WTC11 (cell line): ENCODE measurements at regions not wholly inside any gene's neighbourhood (a gene's known extent, or its start where the extent isn't known, plus 50 kb on each side); places are given as distances from the start of the nearest gene placed in this dataset.

Experiments
- ATAC-seq: fragments of 200-7000 bp; cut with Tn5 transposase; 2 replicates; pipeline ENCODE4 v1.10.0; 2021; ENCODE audit warnings: mild to moderate bottlenecking, moderate library complexity
- CTCF ChIA-PET: fragments of 300-600 bp; sonication (Branson Sonifier 250); formaldehyde crosslinking; loops from one replicate; lab custom pipeline; 2021; ENCODE audit warnings: antibody characterized with exemption; lab: Charles Lee
- POLR2A ChIA-PET: fragments of 350-600 bp; sonication (Branson Sonifier 250); formaldehyde crosslinking; loops from one replicate; lab custom pipeline; 2021; ENCODE audit warnings: antibody characterized with exemption; lab: Charles Lee
- DNase-seq: peaks from one replicate; pipeline ENCODE4 v3.0.0; 2021; ENCODE audit warnings: low spot score
- H3K27ac Mint-ChIP-seq: 2 replicates; pipeline ENCODE4 v1.8.0; 2021; ENCODE audit warnings: mixed read lengths
- H3K27me3 Mint-ChIP-seq: 2 replicates; pipeline ENCODE4 v1.8.0; 2021; ENCODE audit warnings: low read depth, mild to moderate bottlenecking, moderate library complexity, mixed read lengths
- H3K36me3 Mint-ChIP-seq: 2 replicates; pipeline ENCODE4 v1.8.0; 2021; ENCODE audit warnings: mixed read lengths
- H3K4me1 Mint-ChIP-seq: 2 replicates; pipeline ENCODE4 v1.8.0; 2022; ENCODE audit warnings: mixed read lengths
- H3K4me3 Mint-ChIP-seq: 2 replicates; pipeline ENCODE4 v1.8.0; 2021; ENCODE audit warnings: mild to moderate bottlenecking, moderate library complexity, mixed read lengths
- H3K9me3 Mint-ChIP-seq: 2 replicates; pipeline ENCODE4 v1.8.0; 2021; ENCODE audit warnings: mixed read lengths
- EMX1 ChIP-seq: fragments of 250-450 bp; sonication (Bioruptor Pico); IDR thresholded peaks from 2 replicates; pipeline ENCODE4 v1.8.0; 2021; ENCODE audit warnings: mild to moderate bottlenecking
- FOXP1 ChIP-seq: sonication (generic); formaldehyde crosslinking; IDR thresholded peaks from 2 replicates; pipeline ENCODE4 v1.8.0; 2022; ENCODE audit warnings: missing genetic modification reagents, mild to moderate bottlenecking, moderate library complexity, borderline replicate concordance
- GABPB1 ChIP-seq: sonication (generic); formaldehyde crosslinking; IDR thresholded peaks from 2 replicates; pipeline ENCODE4 v1.8.1; 2023; ENCODE audit warnings: mild to moderate bottlenecking, missing genetic modification reagents
- GRHL2 ChIP-seq: fragments of 250-450 bp; sonication (Bioruptor Pico); IDR thresholded peaks from 2 replicates; pipeline ENCODE4 v1.8.0; 2022; ENCODE audit warnings: mild to moderate bottlenecking, moderate library complexity; ENCODE audit not compliant: insufficient replicate concordance, severe bottlenecking
- HMGA2 ChIP-seq: fragments of 250-450 bp; sonication (Bioruptor Pico); IDR thresholded peaks from 2 replicates; pipeline ENCODE4 v1.4.0; 2021; ENCODE audit warnings: mild to moderate bottlenecking, moderate library complexity
- IRF2 ChIP-seq: sonication (generic); formaldehyde crosslinking; IDR thresholded peaks from 2 replicates; pipeline ENCODE4 v1.8.0; 2022; ENCODE audit warnings: low read depth, missing genetic modification reagents, borderline replicate concordance
- KAT7 ChIP-seq: sonication (generic); formaldehyde crosslinking; IDR thresholded peaks from 2 replicates; pipeline ENCODE4 v1.8.1; 2023; ENCODE audit warnings: missing genetic modification reagents, mild to moderate bottlenecking, borderline replicate concordance
- MXD4 ChIP-seq: fragments of 250-450 bp; sonication (Bioruptor Pico); IDR thresholded peaks from 2 replicates; pipeline ENCODE4 v1.8.0; 2021; ENCODE audit warnings: mild to moderate bottlenecking, moderate library complexity, borderline replicate concordance
- NFATC4 ChIP-seq: fragments of 250-450 bp; sonication (Bioruptor Pico); IDR thresholded peaks from 2 replicates; pipeline ENCODE4 v1.9.0; 2021; ENCODE audit warnings: mild to moderate bottlenecking
- NFYB ChIP-seq: sonication (generic); formaldehyde crosslinking; conservative IDR thresholded peaks from 2 replicates; pipeline ENCODE4 v1.8.0; 2022; ENCODE audit warnings: low read depth, missing genetic modification reagents
- NR1H2 ChIP-seq: sonication (generic); formaldehyde crosslinking; IDR thresholded peaks from 2 replicates; pipeline ENCODE4 v1.9.0; 2021; ENCODE audit warnings: mild to moderate bottlenecking, moderate library complexity, missing genetic modification reagents
- RORB ChIP-seq: fragments of 250-450 bp; sonication (Bioruptor Pico); IDR thresholded peaks from 2 replicates; pipeline ENCODE4 v1.9.0; 2021; ENCODE audit warnings: mild to moderate bottlenecking
- ZNF121 ChIP-seq: sonication (generic); formaldehyde crosslinking; IDR thresholded peaks from 2 replicates; pipeline ENCODE4 v1.8.0; 2023; ENCODE audit warnings: missing genetic modification reagents
- ZNF138 ChIP-seq: sonication (generic); formaldehyde crosslinking; conservative IDR thresholded peaks from 2 replicates; pipeline ENCODE4 v1.8.1; 2022; ENCODE audit warnings: mild to moderate bottlenecking, moderate library complexity, missing genetic modification reagents
- ZNF219 ChIP-seq: sonication (generic); formaldehyde crosslinking; IDR thresholded peaks from 2 replicates; pipeline ENCODE4 v1.8.0; 2023; ENCODE audit warnings: missing genetic modification reagents, mild to moderate bottlenecking, borderline replicate concordance
- ZNF232 ChIP-seq: sonication (generic); formaldehyde crosslinking; IDR thresholded peaks from 2 replicates; pipeline ENCODE4 v1.8.0; 2022; ENCODE audit warnings: mild to moderate bottlenecking, missing genetic modification reagents
- ZNF416 ChIP-seq: fragments of 250-450 bp; sonication (Bioruptor Pico); IDR thresholded peaks from 2 replicates; pipeline ENCODE4 v1.9.0; 2021; ENCODE audit warnings: mild to moderate bottlenecking, inconsistent platforms
- TF ChIP-seq, protein P1 (sequence below): fragments of 250-450 bp; sonication (Bioruptor Pico); IDR thresholded peaks from 2 replicates; pipeline ENCODE4 v1.9.0; 2021; ENCODE audit warnings: mild to moderate bottlenecking, borderline replicate concordance
- TF ChIP-seq, protein P2 (sequence below): sonication (generic); formaldehyde crosslinking; IDR thresholded peaks from 2 replicates; pipeline ENCODE4 v1.8.1; 2022; ENCODE audit warnings: mild to moderate bottlenecking, moderate library complexity, missing genetic modification reagents
- TF ChIP-seq, protein P3 (sequence below): sonication (generic); formaldehyde crosslinking; IDR thresholded peaks from 2 replicates; pipeline ENCODE4 v1.8.1; 2022; ENCODE audit warnings: missing genetic modification reagents, borderline replicate concordance
- TF ChIP-seq, protein P4 (sequence below): sonication (generic); formaldehyde crosslinking; IDR thresholded peaks from 2 replicates; pipeline ENCODE4 v1.8.0; 2022; ENCODE audit warnings: mild to moderate bottlenecking, missing genetic modification reagents

DNA sequence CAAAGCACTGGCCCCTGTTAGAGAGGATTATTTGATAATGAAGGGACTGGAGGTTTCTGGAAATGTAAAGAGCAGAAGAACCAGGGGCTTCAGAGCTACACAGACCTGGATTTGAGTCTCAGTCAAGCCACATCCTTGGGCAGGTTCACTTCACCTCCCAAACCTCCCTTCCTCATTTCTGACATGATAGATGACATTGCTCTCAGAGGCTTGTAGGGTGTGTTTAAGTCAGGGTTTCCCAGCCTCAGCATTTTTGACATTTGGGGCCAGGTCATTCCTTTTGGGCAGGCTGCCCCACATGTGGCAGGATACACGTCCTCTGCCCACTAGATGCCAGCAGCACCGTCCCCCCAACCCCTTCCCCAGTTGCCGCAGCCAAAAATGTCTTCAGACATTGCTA lies 474.6 kb downstream of the MATN1 start (continued):
- TF ChIP-seq, protein P1, sequence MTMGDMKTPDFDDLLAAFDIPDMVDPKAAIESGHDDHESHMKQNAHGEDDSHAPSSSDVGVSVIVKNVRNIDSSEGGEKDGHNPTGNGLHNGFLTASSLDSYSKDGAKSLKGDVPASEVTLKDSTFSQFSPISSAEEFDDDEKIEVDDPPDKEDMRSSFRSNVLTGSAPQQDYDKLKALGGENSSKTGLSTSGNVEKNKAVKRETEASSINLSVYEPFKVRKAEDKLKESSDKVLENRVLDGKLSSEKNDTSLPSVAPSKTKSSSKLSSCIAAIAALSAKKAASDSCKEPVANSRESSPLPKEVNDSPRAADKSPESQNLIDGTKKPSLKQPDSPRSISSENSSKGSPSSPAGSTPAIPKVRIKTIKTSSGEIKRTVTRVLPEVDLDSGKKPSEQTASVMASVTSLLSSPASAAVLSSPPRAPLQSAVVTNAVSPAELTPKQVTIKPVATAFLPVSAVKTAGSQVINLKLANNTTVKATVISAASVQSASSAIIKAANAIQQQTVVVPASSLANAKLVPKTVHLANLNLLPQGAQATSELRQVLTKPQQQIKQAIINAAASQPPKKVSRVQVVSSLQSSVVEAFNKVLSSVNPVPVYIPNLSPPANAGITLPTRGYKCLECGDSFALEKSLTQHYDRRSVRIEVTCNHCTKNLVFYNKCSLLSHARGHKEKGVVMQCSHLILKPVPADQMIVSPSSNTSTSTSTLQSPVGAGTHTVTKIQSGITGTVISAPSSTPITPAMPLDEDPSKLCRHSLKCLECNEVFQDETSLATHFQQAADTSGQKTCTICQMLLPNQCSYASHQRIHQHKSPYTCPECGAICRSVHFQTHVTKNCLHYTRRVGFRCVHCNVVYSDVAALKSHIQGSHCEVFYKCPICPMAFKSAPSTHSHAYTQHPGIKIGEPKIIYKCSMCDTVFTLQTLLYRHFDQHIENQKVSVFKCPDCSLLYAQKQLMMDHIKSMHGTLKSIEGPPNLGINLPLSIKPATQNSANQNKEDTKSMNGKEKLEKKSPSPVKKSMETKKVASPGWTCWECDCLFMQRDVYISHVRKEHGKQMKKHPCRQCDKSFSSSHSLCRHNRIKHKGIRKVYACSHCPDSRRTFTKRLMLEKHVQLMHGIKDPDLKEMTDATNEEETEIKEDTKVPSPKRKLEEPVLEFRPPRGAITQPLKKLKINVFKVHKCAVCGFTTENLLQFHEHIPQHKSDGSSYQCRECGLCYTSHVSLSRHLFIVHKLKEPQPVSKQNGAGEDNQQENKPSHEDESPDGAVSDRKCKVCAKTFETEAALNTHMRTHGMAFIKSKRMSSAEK (CRISPR knock-in tag), result no peak
- TF ChIP-seq NFYB (CRISPR knock-in tag), result no peak

DNA sequence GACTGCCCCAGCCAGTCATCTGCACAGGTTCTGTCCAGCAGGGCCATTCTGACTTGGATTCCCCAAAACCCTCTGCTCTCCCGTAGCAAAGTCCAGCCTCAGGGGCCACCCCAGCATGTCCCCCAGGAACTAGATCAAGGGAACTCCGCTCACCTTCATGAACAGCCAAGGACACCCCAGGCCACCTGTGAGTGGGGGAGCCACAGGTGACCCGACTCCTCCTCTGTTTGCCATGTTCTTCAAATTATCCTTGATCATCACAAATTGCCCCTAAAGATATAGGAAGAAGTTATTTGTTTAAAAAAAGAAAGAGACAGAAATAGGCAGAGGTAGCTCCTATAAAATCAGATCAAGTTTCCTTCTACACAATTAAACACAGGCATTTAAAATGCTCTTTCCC lies 475.0 kb downstream of the MATN1 start:
- Mint-ChIP-seq H3K27me3 (no peaks in the 10 kb centered on the region), H3K9me3 (no peaks in the 10 kb centered on the region), H3K4me3 (no peak overlapping the region), H3K36me3 (no peaks in the 10 kb centered on the region), H3K27ac (no peak overlapping the region), H3K4me1 (peaks cover 3% of the 10 kb centered on the region; the same call in 1 of the 2 replicates)
- no peak for TF ChIP-seq GABPB1 (CRISPR knock-in tag)
- no peak for TF ChIP-seq ZNF416 (CRISPR knock-in tag)
- TF ChIP-seq HMGA2 (CRISPR knock-in tag), result no peak
- TF ChIP-seq ZNF219, result no peak
- no peak for TF ChIP-seq FOXP1 (CRISPR knock-in tag)
- TF ChIP-seq IRF2 (CRISPR knock-in tag), result no peak
- TF ChIP-seq MXD4, result no peak
- TF ChIP-seq ZNF232, result no peak
- no peak for TF ChIP-seq EMX1
- no peak for TF ChIP-seq GRHL2 (CRISPR knock-in tag)
- no peak for TF ChIP-seq KAT7 (CRISPR knock-in tag)
- no peak for TF ChIP-seq NFATC4
- TF ChIP-seq ZNF121 (CRISPR knock-in tag), result no peak
- TF ChIP-seq, protein P2, sequence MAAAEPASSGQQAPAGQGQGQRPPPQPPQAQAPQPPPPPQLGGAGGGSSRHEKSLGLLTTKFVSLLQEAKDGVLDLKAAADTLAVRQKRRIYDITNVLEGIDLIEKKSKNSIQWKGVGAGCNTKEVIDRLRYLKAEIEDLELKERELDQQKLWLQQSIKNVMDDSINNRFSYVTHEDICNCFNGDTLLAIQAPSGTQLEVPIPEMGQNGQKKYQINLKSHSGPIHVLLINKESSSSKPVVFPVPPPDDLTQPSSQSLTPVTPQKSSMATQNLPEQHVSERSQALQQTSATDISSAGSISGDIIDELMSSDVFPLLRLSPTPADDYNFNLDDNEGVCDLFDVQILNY (CRISPR knock-in tag), result no peak
- POLR2A ChIA-PET, result no interaction called here
- no peak for ATAC-seq
- no peak for DNase-seq
- CTCF ChIA-PET, result no interaction called here

DNA sequence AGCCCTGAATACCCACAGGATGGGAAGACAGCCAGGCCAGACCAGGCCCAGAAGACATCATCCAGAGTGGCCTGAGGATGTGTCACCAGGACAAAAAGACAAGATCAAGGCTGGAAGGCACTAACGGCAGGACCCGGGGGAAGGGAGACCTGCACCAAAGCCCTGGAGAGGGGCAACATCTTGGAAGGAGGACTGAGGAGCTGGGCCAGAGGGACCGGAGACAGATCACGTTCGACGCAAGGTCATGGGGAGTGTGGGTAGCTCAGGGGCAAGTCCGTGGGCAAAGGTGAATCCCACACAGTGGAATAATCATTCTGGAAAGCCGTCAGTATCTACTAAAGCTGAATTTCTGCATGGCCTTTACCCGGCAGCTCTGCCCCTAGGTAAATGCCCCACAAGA lies 478.6 kb downstream of the MATN1 start:
- no peaks in the 10 kb centered on the region for H3K9me3 Mint-ChIP-seq
- peaks cover 18% of the 10 kb centered on the region for H3K4me1 Mint-ChIP-seq
- ChIA-PET CTCF (no interaction called here), POLR2A (interaction anchor here (0.6 kb wide), 1 partner anchor 957 kb away, joined by 5 read pairs; no protein-coding TSS in a partner anchor)
- ATAC-seq (no peak), DNase-seq (no peak)
- no peaks in the 10 kb centered on the region for H3K27me3 Mint-ChIP-seq
- no peaks in the 10 kb centered on the region for H3K36me3 Mint-ChIP-seq
- TF ChIP-seq, protein P3, sequence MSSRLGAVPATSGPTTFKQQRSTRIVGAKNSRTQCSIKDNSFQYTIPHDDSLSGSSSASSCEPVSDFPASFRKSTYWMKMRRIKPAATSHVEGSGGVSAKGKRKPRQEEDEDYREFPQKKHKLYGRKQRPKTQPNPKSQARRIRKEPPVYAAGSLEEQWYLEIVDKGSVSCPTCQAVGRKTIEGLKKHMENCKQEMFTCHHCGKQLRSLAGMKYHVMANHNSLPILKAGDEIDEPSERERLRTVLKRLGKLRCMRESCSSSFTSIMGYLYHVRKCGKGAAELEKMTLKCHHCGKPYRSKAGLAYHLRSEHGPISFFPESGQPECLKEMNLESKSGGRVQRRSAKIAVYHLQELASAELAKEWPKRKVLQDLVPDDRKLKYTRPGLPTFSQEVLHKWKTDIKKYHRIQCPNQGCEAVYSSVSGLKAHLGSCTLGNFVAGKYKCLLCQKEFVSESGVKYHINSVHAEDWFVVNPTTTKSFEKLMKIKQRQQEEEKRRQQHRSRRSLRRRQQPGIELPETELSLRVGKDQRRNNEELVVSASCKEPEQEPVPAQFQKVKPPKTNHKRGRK (CRISPR knock-in tag), result no peak
- TF ChIP-seq NR1H2 (CRISPR knock-in tag) (no peak), KAT7 (CRISPR knock-in tag) (no peak), ZNF138 (CRISPR knock-in tag) (no peak), RORB (CRISPR knock-in tag) (no peak), MXD4 (no peak)
- TF ChIP-seq, protein P4, sequence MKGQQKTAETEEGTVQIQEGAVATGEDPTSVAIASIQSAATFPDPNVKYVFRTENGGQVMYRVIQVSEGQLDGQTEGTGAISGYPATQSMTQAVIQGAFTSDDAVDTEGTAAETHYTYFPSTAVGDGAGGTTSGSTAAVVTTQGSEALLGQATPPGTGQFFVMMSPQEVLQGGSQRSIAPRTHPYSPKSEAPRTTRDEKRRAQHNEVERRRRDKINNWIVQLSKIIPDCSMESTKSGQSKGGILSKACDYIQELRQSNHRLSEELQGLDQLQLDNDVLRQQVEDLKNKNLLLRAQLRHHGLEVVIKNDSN (CRISPR knock-in tag), result no peak
- no peak overlapping the region for H3K4me3 Mint-ChIP-seq
- H3K27ac Mint-ChIP-seq, result no peak overlapping the region
